ENCODE measurements at regions not wholly inside any gene's neighbourhood (a gene's known extent, or its start where the extent isn't known, plus 50 kb on each side); places are given as distances from the start of the nearest gene placed in this dataset.

GRCh38 chr16:66039793-66040192 lies 326.7 kb upstream of the CDH5 start:
- FAIRE-seq (no peak), DNase-seq (ENCODE audit: low read depth) (no peak)
- H3K9ac ChIP-seq (ENCODE audit: low read length), result no peak overlapping the region
- no peak overlapping the region for H3K4me3 Mint-ChIP-seq (ENCODE audit: unreplicated experiment)
- H4K20me1 ChIP-seq (ENCODE audit: insufficient read depth, low read length), result no peaks in the 10 kb centered on the region
- H3K4me1 ChIP-seq (ENCODE audit: insufficient read depth, low read length), result peaks cover 6% of the 10 kb centered on the region
- no peak overlapping the region for H3K4me2 ChIP-seq (ENCODE audit: low read length)
- H3K79me2 ChIP-seq (ENCODE audit: insufficient read depth, low read length), result no peaks in the 10 kb centered on the region
- H3K9me3 Mint-ChIP-seq (ENCODE audit: unreplicated experiment), result no peaks in the 10 kb centered on the region
- no peak for TF ChIP-seq EZH2 (IDR thresholded peaks at IDR 0.05; ENCODE audit: insufficient read depth, low read length)
- no peak for TF ChIP-seq CTCF (IDR thresholded peaks at IDR 0.05; ENCODE audit: insufficient read depth, low read depth, low read length)
- H3K27me3 Mint-ChIP-seq (ENCODE audit: low read depth, unreplicated experiment), result peaks cover 36% of the 10 kb centered on the region
- no peak overlapping the region for H2AFZ ChIP-seq (ENCODE audit: low read depth, low read length)
- no peak overlapping the region for H3K27ac Mint-ChIP-seq (ENCODE audit: unreplicated experiment)
- no peaks in the 10 kb centered on the region for H3K36me3 ChIP-seq (ENCODE audit: insufficient read depth, low read length)
- no peaks in the 10 kb centered on the region for H3K9me3 ChIP-seq (ENCODE audit: insufficient read depth, low read depth, low read length)
- H3K4me1 Mint-ChIP-seq (ENCODE audit: low read depth, unreplicated experiment), result no peaks in the 10 kb centered on the region
- H3K27ac ChIP-seq (ENCODE audit: low read depth, low read length), result no peak overlapping the region
- H3K27me3 ChIP-seq (ENCODE audit: insufficient read depth, low read length), result no peaks in the 10 kb centered on the region
- H3K4me3 ChIP-seq (ENCODE audit: insufficient read depth, low read depth, low read length), result no peak overlapping the region
- H3K36me3 Mint-ChIP-seq (ENCODE audit: low read depth, unreplicated experiment), result no peaks in the 10 kb centered on the region

- TF ChIP-seq CTCF (IDR thresholded peaks at IDR 0.05; ENCODE audit: insufficient read depth, low read depth, low read length) (no peak), EZH2 (IDR thresholded peaks at IDR 0.05; ENCODE audit: insufficient read depth, low read length) (no peak)
- Histone ChIP-seq H3K27me3 (ENCODE audit: insufficient read depth, low read length) (no peaks in the 10 kb centered on the region), H3K27ac (ENCODE audit: low read depth, low read length) (no peak overlapping the region), H3K4me1 (ENCODE audit: insufficient read depth, low read length) (peaks cover 6% of the 10 kb centered on the region), H4K20me1 (ENCODE audit: insufficient read depth, low read length) (no peaks in the 10 kb centered on the region), H2AFZ (ENCODE audit: low read depth, low read length) (no peak overlapping the region), H3K79me2 (ENCODE audit: insufficient read depth, low read length) (no peaks in the 10 kb centered on the region), H3K36me3 (ENCODE audit: insufficient read depth, low read length) (no peaks in the 10 kb centered on the region), H3K9ac (ENCODE audit: low read length) (no peak overlapping the region), H3K4me3 (ENCODE audit: insufficient read depth, low read depth, low read length) (no peak overlapping the region), H3K4me2 (ENCODE audit: low read length) (no peak overlapping the region), H3K9me3 (ENCODE audit: insufficient read depth, low read depth, low read length) (no peaks in the 10 kb centered on the region)
- FAIRE-seq (peak; percentile 76), DNase-seq (ENCODE audit: low read depth) (peak; percentile 75)
- peaks cover 4% of the 10 kb centered on the region for H3K9me3 Mint-ChIP-seq (ENCODE audit: unreplicated experiment)
- H3K27me3 Mint-ChIP-seq (ENCODE audit: low read depth, unreplicated experiment), result peaks cover 46% of the 10 kb centered on the region
- no peak overlapping the region for H3K27ac Mint-ChIP-seq (ENCODE audit: unreplicated experiment)
- H3K36me3 Mint-ChIP-seq (ENCODE audit: low read depth, unreplicated experiment), result no peaks in the 10 kb centered on the region
- H3K4me3 Mint-ChIP-seq (ENCODE audit: unreplicated experiment), result no peak overlapping the region
- no peaks in the 10 kb centered on the region for H3K4me1 Mint-ChIP-seq (ENCODE audit: low read depth, unreplicated experiment)
Measured at GRCh38 chr16:66036793-66037715, 329.4 kb upstream of the CDH5 start.

GRCh38 chr16:66036184-66036583 lies 330.3 kb upstream of the CDH5 start:
- peak overlapping the region; percentile 47 for H3K4me2 ChIP-seq (ENCODE audit: low read length)
- no peaks in the 10 kb centered on the region for H3K79me2 ChIP-seq (ENCODE audit: insufficient read depth, low read length)
- H3K4me1 ChIP-seq (ENCODE audit: insufficient read depth, low read length), result peaks cover 6% of the 10 kb centered on the region
- H3K9me3 Mint-ChIP-seq (ENCODE audit: unreplicated experiment), result peaks cover 4% of the 10 kb centered on the region
- no peaks in the 10 kb centered on the region for H3K36me3 Mint-ChIP-seq (ENCODE audit: low read depth, unreplicated experiment)
- H3K36me3 ChIP-seq (ENCODE audit: insufficient read depth, low read length), result no peaks in the 10 kb centered on the region
- no peak overlapping the region for H3K9ac ChIP-seq (ENCODE audit: low read length)
- no peak overlapping the region for H3K27ac Mint-ChIP-seq (ENCODE audit: unreplicated experiment)
- FAIRE-seq (no peak), DNase-seq (ENCODE audit: low read depth) (no peak)
- no peaks in the 10 kb centered on the region for H3K4me1 Mint-ChIP-seq (ENCODE audit: low read depth, unreplicated experiment)
- TF ChIP-seq EZH2 (IDR thresholded peaks at IDR 0.05; ENCODE audit: insufficient read depth, low read length), result no peak
- no peak for TF ChIP-seq CTCF (IDR thresholded peaks at IDR 0.05; ENCODE audit: insufficient read depth, low read depth, low read length)
- no peaks in the 10 kb centered on the region for H3K27me3 ChIP-seq (ENCODE audit: insufficient read depth, low read length)
- H4K20me1 ChIP-seq (ENCODE audit: insufficient read depth, low read length), result no peaks in the 10 kb centered on the region
- peaks cover 42% of the 10 kb centered on the region for H3K27me3 Mint-ChIP-seq (ENCODE audit: low read depth, unreplicated experiment)
- no peak overlapping the region for H3K4me3 ChIP-seq (ENCODE audit: insufficient read depth, low read depth, low read length)
- no peak overlapping the region for H3K27ac ChIP-seq (ENCODE audit: low read depth, low read length)
- no peak overlapping the region for H2AFZ ChIP-seq (ENCODE audit: low read depth, low read length)
- no peaks in the 10 kb centered on the region for H3K9me3 ChIP-seq (ENCODE audit: insufficient read depth, low read depth, low read length)
- H3K4me3 Mint-ChIP-seq (ENCODE audit: unreplicated experiment), result no peak overlapping the region
